GM19467 (cell line): ENCODE measurements at regions not wholly inside any gene's neighbourhood (a gene's known extent, or its start where the extent isn't known, plus 50 kb on each side); places are given as distances from the start of the nearest gene placed in this dataset.

Source experiments
- ATAC-seq: cut with Tn5 transposase; IDR thresholded peaks from one replicate; pipeline ENCODE4 v1.9.1; 2021; ENCODE audit warnings: mild to moderate bottlenecking, moderate library complexity; ENCODE audit not compliant: unreplicated experiment

- ATAC-seq = no peak
These were observed 409.0 kb downstream of the SLC4A3 start for GRCh38 chr2:220036431-220036830.

DNA sequence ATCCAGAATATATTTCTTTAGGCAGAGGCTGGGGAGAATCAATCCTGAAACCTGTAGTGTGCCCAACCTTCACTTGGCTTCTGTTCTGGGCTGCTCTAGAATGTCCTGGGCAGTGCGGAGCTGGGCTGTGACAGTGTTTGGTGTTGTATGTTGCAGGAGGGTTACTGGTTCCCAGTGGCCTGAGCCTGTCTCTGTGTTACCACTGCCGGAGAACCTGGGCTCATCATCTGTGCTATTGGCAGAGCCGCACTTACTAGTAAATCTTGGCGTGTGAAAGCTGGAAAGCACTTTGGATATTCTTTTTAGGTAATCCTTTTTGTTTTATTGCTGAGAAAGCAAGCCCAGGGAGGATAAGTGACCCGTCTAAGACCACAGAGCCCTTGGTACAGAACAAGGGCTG lies 412.9 kb downstream of the SLC4A3 start:
- ATAC-seq = no peak

DNA sequence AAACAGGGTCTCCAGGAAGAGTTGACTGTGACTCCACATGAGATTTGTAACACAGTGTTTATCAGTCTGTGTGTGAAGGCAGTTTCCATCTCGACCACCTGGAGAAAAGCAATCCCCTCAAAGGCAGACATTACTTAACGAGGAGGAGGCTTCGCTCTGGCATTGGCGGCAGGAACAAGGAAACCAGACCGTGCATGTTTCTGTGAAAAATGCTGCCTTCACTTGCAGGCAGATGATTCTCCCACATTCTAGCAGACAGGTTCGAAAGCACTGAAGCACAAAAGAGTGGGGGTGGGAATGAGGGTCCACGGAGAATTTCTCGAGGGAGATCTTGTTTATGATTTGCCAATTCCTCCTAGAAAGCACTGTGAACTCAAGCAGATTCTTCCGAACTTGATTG lies 414.0 kb downstream of the SLC4A3 start:
- ATAC-seq = no peak

DNA sequence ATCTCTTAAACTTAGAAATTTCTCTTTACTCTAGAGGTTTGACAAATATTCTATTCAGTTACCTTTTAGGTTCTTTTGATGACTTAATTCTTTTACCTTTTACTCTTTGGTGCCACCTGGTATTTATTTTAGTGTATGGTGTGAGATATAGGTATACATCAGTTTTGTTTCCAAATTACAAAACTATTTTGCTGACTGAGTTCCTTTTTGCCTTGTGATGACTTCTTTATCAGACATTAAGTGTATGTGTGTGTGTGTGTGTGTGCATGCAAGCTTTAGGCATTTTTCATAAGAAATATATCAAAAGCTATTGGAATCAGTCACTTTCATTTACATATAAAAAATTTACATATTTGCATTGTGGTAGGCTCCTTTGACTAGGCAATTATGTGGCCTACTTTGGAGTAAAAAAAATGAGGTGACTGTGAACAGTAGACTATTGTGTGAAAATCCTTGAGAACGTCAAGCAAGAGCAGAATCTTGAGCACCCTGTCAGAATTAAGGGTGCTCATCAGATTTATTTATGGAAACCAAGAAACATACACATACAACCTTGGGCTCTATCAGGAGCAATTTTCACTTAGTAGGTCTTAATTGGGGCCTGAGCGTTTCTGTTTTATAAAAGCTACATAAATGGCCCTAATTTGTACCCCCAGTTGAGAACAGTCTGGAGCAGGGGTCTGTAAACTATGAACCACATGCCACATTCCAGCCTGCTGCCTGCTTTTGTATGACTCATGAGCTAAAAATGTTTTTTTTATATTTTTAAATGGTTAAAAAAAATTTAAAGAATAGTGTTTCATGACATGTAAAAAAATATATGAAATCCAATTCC lies 415.9 kb downstream of the SLC4A3 start:
- ATAC-seq = no peak

GRCh38 chr2:220043990-220044335 lies 416.5 kb downstream of the SLC4A3 start:
- ATAC-seq = no peak

GRCh38 chr2:220044383-220044782 lies 417.0 kb downstream of the SLC4A3 start:
- ATAC-seq = no peak

GRCh38 chr2:220046507-220046906 lies 419.1 kb downstream of the SLC4A3 start:
- no peak for ATAC-seq

GRCh38 chr2:220051716-220052115 lies 424.3 kb downstream of the SLC4A3 start:
- ATAC-seq = no peak

DNA sequence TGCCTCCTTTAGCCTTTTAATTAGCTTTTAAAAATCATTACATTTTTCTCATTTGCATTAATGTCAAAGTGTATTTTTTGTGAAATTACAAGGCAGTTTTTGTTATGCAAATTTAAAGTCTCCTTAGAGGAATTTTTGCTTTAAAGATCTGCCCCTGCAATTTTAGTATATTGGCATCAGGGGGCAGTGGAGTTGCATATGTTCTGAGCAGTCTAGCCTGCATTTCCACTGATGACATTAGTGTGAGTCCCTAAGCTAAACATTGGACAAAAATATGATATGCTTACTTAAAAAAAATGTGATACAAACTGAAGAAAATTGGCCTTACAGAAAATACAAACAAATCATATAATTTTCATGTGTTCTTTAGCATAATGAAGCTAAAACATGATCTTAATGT lies 426.5 kb downstream of the SLC4A3 start:
- no peak for ATAC-seq

- no peak for ATAC-seq
These were observed 430.0 kb downstream of the SLC4A3 start for GRCh38 chr2:220057391-220057790.

GRCh38 chr2:220057916-220058315 lies 430.5 kb downstream of the SLC4A3 start:
- ATAC-seq = no peak

DNA sequence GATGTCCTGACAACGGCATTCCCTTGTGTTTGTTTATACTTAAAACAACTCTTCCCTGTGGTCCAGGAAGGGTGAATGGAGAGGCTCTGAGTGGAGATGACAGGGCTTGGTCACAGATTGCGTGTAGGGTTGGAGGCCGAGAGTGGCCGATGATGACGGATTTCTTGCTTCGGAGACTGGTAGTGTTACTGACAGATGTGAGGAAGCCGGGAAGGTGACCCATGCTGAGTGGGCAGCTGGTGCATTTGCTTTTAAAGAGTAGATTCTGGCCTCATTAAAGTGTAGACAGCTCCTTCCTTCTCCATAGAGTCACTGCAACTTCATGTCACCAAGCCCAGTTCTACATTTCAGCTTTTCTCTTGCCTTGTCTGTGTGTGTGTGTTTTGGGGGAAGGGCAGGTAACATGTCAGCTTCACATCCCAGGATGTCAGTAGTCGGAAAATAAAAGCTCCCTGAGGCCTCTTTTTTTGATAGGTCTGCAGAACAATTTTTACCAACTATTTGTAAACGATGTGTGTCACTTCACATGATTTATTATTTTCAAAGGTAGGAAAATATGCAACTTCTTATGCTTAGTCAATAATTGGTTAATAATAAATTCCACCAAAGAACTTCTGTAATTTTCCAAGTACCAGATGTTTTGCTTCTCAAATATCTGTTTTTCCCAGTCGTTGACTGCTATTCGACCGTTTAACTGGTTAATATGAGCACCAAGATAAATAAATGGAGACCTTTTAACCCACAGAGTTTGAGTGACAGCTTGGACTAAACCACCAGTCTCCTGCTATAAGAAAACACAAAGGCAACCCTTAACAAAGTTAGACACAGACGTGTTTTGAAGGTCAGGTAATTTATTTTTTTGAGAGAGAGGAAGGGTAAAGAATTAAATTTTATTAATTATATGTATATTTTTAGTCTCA lies 436.9 kb downstream of the SLC4A3 start:
- no peak for ATAC-seq

DNA sequence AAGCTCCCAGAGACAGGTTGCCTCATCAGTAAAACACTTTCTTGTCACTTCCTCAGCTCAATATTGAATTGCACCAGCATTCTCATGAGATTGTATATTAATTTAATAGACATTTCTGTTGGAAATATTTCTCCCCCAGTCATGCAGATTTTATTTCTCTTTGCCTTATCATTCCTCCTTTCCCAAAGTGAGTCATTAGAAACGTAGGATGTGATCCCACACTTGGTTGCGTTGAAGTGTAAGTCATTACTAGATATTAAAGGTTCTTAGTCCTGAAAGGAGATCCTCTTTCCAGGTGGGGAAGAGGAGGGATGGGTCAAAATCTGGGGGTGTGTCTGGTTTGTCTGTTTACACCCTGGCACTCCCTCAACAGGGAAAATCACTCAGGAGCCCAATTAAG lies 438.2 kb downstream of the SLC4A3 start:
- ATAC-seq = no peak

- no peak for ATAC-seq
These were observed 441.4 kb downstream of the SLC4A3 start for GRCh38 chr2:220068846-220069245.

GRCh38 chr2:220070349-220070748 lies 442.9 kb downstream of the SLC4A3 start:
- no peak for ATAC-seq

GRCh38 chr2:220071696-220072095 lies 444.3 kb downstream of the SLC4A3 start:
- ATAC-seq = no peak

- ATAC-seq = no peak
These were observed 445.3 kb downstream of the SLC4A3 start for GRCh38 chr2:220072669-220073220.

- ATAC-seq = no peak
These were observed 448.4 kb downstream of the SLC4A3 start for GRCh38 chr2:220075835-220076234.

DNA sequence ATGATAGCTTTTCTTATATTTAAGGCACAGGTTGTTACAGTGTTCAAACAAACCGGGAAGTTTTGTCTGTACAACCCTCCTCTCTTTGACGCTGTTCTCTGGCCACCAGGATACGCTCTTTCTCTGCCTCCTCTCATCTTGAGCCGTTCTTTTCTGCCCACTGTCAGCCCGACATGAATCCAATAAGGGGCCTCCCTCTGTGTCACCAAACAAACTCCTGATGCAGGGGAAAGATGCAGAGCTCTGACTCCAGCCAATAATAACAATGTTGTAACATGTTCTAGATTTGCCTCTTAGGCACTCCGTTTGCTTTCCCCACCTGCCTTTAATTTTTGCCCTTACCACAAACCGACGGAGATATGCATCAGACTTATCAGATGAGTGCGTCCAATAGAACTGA lies 449.3 kb downstream of the SLC4A3 start:
- no peak for ATAC-seq

GRCh38 chr2:220077488-220077887 lies 450.1 kb downstream of the SLC4A3 start:
- ATAC-seq = no peak

GRCh38 chr2:220078439-220078838 lies 451.0 kb downstream of the SLC4A3 start:
- no peak for ATAC-seq

DNA sequence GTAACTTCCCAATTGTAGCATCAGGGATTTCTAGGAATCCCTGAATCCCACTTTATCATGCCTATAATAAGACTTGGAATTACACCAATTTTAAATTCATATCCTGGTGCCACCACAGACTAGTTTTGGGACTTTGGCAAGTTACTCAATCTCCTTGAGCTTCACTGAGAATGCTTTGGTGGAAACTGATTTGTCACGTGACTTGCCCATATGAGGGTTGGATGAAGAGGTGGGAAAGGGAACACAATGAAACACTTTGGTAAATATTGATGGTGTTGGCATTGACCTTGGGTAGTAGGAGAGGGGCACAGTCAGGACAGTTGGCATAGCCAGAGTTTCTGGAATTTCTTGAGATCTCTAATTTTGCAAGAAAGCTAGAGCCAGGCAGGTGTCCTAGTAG lies 452.2 kb downstream of the SLC4A3 start:
- ATAC-seq = no peak
